ENCODE measurements at regions not wholly inside any gene's neighbourhood (a gene's known extent, or its start where the extent isn't known, plus 50 kb on each side); places are given as distances from the start of the nearest gene placed in this dataset.
"Not testable (repeated sequence)": the region's sequence is repeated elsewhere in the genome, so short reads cannot be mapped to it uniquely, and the experiment has no call there.

DNA sequence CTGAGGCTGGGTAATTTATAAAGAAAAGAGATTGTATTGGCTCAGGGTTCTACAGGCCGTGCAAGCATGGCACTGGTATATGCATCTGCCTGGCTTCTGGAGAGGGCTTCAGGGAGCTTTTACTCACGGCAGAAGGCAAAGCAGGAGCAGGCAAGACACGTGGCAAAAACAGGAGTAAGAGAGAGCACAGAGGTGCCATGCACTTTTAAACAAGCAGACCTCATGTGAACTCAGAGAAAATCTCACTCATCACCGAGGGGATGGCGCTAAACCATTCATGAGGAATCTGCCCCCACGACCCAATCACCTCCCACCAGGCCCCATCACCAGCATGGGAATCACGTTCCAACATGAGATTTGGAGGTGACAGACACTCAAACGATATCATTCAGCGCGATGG lies 400.7 kb upstream of the RUNX1 start:
- in situ Hi-C loops (cut with HindIII; ENCODE audit: low pct_unique_long_range_greater_than_20kb, low sequenced_read_pairs), result no loop called here
- DNase-seq (ENCODE audit: low read depth, low spot score), result no peak

DNA sequence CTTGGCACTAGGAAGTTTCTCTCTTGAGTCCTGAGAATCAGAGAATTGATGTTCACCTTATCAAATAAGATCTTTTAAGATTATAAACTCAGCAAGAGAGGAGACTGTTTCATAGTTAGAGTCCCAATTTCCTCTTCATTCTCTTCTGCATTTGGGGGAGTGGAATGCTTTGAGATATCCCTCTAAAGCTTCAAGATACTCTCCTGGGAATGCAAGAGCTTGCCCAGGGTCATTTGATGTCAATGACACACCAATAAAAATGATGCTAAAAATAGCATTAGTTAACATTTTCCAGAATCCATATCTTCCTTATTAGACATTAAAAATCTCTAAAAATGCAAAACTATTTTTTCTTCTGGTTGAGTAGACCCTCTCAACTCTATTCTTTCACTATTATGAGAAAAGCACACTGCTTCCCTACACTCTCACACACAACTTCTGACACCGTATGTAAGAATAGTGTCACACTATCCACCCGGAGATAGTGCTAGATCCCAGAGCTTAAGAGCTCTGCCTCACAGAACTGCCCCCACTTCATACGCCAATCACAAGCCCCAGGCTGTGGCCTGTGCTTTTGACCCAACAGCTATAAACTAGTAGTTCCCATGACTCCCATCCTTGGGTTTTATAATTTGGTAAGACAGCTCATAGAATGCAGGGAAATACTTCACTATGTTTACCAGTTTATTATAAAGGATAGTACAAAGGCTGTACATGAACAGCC lies 399.9 kb upstream of the RUNX1 start:
- DNase-seq (ENCODE audit: low read depth, low spot score), result no peak
- in situ Hi-C loops (cut with HindIII; ENCODE audit: low pct_unique_long_range_greater_than_20kb, low sequenced_read_pairs), result no loop called here

DNA sequence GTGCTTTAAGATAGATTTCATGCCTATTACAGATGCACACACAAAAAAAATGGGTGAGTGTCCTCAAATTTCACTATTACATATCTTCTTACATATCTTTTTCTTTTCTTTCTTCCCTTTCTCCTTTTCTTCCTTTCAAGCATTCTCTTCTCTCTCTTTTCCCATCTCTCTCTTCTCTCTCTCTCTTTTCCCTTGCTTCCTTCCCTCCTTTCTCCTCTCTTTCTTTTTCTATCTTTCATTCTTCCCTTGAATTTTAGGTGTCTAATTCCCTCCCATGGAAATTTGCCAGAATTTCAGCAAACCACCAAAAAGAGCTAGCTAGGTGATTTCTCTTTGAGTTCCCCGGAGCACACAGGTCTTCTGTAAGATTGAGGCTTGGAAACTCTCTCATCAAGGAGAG lies 395.3 kb upstream of the RUNX1 start:
- in situ Hi-C loops (cut with HindIII; ENCODE audit: low pct_unique_long_range_greater_than_20kb, low sequenced_read_pairs), result no loop called here
- DNase-seq (ENCODE audit: low read depth, low spot score), result no peak

DNA sequence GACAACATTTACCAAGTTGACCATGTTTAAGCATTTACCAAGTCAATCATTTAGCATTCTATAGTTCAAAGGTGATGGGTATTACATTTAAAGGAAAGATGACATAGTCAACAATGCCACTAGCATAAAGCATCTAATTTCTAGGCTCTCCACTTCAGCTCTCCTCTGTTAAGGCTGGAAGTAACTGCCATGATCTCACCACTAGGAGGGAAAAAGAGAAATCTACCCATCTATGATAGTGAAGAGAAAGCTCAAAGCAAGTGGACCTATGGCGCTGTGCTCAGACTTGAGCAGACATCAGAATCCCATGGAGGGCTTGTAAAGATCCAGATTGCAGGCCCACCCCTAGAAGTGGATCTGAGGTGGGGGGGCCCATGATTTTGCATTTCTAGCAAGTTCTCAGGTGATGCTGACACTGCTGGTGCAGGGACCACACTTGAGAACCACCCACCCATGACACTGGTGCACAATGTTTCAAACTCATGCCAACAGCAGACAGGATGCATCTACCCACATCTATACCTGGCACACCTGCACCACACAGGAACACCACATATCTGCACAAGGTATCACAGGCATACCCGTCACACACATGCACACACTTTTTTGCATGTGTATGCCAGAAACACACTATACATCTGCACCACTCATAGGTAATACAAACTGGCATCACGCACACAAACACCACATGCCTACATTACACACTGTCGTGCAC lies 392.9 kb upstream of the RUNX1 start:
- in situ Hi-C loops (cut with HindIII; ENCODE audit: low pct_unique_long_range_greater_than_20kb, low sequenced_read_pairs), result no loop called here

DNA sequence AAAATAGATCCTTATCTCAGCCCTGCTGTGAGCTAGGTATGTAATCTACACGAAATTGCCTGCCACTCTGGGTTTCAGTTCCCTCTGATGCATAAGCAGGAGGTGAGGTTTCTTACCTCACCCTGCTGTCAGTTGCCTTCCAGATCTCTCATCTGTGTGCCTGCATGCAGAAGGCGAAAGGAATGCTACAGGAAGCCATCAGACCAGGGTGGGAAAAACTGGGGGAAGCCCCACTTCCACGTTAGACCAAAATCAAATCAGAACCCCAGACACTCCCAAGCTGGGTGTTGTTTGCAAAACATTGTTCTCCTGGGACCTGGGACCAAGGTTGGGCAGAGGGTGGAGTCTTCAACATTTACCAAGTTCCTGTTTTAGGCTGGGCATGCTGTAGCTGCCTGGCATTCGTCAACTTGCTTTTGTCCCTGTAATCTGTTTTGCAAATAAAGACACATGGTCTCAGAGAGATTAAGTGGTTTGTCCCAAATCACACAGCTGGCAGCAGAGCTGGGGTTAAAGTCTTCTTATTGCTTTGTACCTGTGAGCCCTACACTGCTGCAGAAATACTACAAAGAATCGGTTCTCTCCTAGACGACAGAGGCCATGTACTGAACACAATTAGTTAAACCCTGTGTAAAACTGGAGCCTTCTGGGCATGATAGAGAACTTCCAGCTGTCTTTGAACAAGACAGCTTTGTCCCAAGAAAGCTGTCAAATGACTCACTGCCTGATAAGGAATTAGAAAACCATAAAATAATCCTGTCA lies 389.7 kb upstream of the RUNX1 start:
- in situ Hi-C loops (cut with HindIII; ENCODE audit: low pct_unique_long_range_greater_than_20kb, low sequenced_read_pairs), result no loop called here
- DNase-seq (ENCODE audit: low read depth, low spot score), result peak; percentile 58

More for the DNA sequence above, 392.9 kb upstream of the RUNX1 start:
- DNase-seq (ENCODE audit: low read depth, low spot score), result no peak

DNA sequence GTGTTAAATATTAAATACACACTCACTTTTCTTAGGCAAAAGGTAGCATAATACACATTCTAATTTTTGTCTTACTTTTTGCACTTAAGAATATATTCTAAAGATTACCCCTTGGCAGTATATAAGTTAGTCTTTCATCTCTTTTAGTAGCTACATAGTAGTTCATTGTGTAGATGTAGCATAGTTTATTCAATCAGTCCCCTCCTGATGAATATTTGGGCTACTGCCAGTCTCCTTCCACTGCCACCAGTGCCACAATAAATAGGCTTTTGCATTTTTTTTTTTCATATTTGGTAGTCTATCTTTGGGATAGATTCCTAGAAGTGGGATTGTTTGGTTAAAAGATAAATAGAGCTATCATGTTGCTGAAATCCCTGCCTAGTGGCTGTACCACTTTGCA lies 388.8 kb upstream of the RUNX1 start:
- in situ Hi-C loops (cut with HindIII; ENCODE audit: low pct_unique_long_range_greater_than_20kb, low sequenced_read_pairs), result no loop called here
- DNase-seq (ENCODE audit: low read depth, low spot score), result peak; percentile 51

DNA sequence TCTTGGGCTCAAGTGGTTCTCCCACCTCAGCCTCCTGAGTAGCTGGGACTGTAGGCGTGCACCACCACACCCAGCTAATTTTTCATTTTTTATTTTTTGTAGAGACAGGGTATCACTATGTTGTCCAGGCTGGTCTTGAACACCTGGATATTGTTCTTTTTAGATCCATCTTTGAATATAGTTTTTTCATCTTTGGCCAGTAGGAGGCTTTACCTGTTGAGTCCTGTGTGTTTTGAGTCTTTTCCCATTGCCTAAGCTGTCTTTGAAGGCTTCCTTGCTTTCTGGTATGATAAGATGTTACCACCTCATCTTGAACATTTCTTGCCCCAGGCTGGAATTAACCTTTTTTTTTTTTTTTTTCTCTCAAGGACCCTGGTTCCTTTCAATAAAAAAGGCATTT lies 387.8 kb upstream of the RUNX1 start:
- DNase-seq (ENCODE audit: low read depth, low spot score), result no peak
- in situ Hi-C loops (cut with HindIII; ENCODE audit: low pct_unique_long_range_greater_than_20kb, low sequenced_read_pairs), result no loop called here

DNA sequence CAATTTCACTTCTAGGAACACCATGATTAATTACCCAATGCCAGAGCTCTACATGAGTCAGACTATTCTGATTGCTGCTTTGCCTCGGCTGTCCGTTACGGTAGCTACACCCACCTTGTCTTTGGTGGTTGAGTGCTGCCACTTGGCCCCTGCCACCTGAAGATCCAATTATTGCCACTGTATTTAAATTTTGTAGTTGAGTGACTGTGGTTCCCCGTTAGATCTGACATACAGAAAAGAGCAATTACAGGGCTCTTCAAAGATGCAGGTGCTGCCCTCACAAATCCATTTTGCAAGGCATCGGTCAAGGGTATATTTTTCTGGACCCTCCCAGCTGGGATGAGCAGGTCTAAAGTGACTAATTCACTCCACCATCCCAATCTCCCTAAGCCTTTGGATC lies 383.5 kb upstream of the RUNX1 start:
- DNase-seq (ENCODE audit: low read depth, low spot score); in situ Hi-C loops (cut with HindIII; ENCODE audit: low pct_unique_long_range_greater_than_20kb, low sequenced_read_pairs): not testable (repeated sequence)

DNA sequence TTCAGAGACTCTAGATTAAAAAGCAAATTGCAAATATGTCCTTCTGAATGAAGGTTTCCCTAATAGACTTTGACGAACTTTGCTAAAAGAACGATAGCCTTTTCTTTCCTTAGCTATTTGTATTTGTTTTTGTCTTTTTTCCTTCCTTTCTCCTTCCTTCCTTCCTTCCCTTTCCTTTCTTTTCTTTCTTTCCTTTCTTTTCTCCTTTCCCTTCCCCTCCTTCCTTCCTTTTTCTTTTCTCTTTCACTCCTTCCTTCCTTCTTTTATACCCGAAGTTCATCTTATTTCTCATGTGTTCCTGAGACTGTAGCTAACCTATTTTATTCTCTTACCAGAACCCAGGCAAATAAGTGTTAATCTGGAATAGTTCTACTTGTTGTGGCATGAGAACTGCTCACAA lies 381.2 kb upstream of the RUNX1 start:
- in situ Hi-C loops (cut with HindIII; ENCODE audit: low pct_unique_long_range_greater_than_20kb, low sequenced_read_pairs), result no loop called here
- no peak for DNase-seq (ENCODE audit: low read depth, low spot score)

DNA sequence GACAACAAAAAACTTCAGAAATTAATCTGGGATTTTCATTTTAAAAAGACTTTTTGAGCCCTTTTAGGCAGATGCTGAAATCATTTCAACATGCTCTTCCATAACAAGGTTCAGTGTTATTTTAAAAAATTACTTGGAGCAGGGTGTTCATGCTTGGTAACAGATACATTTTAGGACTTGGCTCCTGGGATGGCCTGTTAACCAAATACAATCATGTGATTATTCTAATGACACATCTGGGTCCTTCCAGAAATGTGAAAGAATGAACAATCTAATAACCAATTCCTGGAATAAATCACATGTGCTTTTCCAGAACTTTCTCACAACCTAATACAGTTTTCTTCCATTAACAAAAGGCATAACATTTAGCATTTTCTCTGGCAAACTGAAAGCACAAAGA lies 379.8 kb upstream of the RUNX1 start:
- no peak for DNase-seq (ENCODE audit: low read depth, low spot score)
- in situ Hi-C loops (cut with HindIII; ENCODE audit: low pct_unique_long_range_greater_than_20kb, low sequenced_read_pairs), result no loop called here

DNA sequence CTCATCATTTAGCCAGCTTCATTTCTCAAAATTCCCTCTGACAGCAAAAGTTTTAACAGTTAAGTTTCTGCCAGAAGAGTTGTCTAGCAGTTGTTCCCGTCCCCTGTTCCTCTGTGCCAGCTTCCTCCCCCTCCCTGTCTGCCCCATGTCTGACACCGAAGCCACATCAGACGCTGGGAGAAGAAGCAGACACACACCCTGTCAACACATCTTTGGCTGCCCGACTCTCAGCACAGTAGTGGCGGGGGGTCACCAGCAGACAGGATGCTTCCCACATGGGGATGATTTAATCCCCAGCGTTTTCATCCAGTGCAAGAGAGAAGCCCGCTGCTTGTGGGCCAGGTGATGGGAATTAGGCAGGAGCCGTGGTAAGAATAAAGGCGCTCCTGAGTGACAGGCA lies 379.4 kb upstream of the RUNX1 start:
- in situ Hi-C loops (cut with HindIII; ENCODE audit: low pct_unique_long_range_greater_than_20kb, low sequenced_read_pairs), result no loop called here
- DNase-seq (ENCODE audit: low read depth, low spot score), result no peak

DNA sequence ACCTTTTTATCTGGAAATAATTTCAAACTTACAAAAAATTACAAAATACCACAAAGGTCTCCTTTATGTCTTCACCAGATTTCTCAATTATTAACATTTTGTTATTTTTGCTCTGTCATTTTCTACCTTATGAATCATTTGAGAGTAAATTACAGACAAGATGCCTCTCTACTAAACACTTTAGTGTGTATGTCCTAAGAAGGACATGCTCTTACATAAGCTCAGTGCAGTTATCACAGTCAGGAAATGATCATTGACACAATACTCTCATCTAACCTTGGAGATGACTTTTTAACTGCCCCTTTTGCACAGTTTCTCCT lies 378.9 kb upstream of the RUNX1 start:
- no peak for DNase-seq (ENCODE audit: low read depth, low spot score)
- in situ Hi-C loops (cut with HindIII; ENCODE audit: low pct_unique_long_range_greater_than_20kb, low sequenced_read_pairs), result no loop called here

DNA sequence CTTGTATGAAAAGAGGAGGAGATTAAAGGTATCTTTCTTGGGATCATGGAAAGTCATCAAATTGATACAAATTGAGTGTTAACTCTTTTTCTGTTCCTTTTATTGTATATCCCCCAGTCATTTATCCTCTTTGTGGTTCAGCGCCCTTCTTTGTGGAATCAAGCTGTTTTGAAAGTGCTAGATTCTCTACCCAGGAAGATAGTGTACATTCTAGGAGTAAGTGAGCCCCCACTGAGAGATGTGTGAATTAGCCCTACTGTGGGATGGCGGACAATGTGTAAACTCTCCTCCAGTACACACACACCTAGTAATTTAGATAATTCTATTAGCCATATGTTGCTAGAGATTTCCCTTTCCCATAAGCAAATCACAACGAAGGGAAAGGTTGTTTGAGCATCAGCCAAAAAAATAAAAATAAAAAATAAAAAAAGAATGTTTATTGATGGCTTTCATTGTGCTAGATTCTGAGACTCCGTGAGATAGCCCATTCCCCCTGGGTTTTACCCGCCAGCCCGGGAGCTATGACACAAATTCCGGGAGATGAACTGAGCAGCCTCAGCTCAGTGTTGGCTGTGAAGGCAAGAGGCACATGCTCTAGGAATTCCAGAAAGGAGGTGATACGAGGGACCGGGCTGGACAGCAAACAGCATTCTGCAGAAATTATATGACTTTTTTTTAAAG lies 378.4 kb upstream of the RUNX1 start:
- DNase-seq (ENCODE audit: low read depth, low spot score), result no peak
- in situ Hi-C loops (cut with HindIII; ENCODE audit: low pct_unique_long_range_greater_than_20kb, low sequenced_read_pairs), result no loop called here

DNA sequence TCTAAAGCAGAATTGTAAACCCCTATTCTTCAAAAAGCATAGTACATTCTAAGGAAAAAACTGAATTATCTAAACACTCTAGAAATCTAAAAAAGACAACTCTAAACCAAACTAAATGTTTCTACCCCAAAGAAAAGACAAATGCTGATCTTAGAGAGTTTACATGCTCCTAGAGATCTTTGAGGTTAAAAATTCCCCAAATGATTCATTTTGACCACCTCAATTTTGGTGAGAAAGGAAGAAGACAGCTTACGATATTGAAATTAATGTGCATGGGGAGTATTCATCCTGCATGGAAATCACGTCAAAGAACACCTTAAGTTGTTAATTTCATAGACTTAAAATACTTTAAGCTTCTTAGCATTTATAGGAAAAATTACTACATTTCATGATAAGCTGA lies 377.8 kb upstream of the RUNX1 start:
- DNase-seq (ENCODE audit: low read depth, low spot score), result no peak
- in situ Hi-C loops (cut with HindIII; ENCODE audit: low pct_unique_long_range_greater_than_20kb, low sequenced_read_pairs), result no loop called here

DNA sequence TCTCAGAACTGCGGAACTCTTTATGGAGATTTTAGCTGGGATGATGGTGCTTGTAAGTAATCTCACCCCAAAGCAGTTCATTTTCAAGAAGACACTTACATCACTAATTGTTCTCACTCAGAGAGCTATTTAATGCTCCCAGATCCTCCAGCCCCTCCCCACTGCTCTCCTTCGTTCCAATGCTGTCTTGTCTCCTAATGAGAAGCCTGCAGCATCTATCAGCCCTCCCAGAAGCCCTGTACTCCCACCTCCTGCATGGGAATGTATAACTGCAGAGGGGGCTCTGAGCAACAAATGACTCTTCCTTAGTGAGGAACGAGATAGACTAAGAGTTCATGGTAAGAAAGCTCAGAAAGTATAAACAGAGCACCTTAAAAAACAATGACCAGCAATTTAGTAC lies 377.4 kb upstream of the RUNX1 start:
- in situ Hi-C loops (cut with HindIII; ENCODE audit: low pct_unique_long_range_greater_than_20kb, low sequenced_read_pairs), result no loop called here
- no peak for DNase-seq (ENCODE audit: low read depth, low spot score)

DNA sequence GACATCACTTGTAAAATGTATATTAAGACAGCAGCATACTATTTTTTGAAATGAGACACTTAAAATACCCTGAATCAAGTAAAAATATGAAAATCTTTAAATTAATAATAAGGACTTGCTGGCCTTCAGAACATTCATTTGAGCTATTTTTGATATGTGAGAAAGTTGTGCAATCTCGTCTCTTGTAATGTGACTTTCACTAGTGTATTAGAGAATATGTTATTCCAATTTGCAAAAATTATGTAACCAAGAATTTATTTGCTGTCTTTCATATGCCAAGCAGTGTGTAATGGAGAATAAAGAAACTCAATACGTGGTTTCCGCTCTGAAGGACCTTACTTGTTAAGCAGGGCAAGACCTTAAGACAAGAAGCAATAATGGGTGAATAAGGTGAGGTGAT lies 375.0 kb upstream of the RUNX1 start:
- in situ Hi-C loops (cut with HindIII; ENCODE audit: low pct_unique_long_range_greater_than_20kb, low sequenced_read_pairs), result no loop called here
- no peak for DNase-seq (ENCODE audit: low read depth, low spot score)

DNA sequence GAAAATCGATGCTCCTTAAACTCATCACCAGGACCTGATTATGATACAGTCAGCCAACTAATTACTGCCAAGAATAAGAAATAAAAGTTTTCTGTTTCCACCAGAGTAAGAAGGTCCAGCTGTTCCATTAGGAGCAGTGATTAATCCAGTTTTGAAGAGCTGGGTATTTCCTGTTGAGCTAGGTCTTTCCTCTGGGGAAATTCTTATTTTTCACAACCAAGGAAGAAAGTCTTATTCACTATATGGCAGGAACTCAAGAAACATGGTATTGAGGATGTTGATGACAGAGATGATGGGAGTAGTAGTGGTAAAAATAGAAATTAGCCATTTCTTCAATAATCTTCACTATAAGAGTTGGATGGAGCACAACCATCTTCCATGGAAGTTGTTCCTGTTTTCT lies 374.6 kb upstream of the RUNX1 start:
- in situ Hi-C loops (cut with HindIII; ENCODE audit: low pct_unique_long_range_greater_than_20kb, low sequenced_read_pairs), result no loop called here

DNA sequence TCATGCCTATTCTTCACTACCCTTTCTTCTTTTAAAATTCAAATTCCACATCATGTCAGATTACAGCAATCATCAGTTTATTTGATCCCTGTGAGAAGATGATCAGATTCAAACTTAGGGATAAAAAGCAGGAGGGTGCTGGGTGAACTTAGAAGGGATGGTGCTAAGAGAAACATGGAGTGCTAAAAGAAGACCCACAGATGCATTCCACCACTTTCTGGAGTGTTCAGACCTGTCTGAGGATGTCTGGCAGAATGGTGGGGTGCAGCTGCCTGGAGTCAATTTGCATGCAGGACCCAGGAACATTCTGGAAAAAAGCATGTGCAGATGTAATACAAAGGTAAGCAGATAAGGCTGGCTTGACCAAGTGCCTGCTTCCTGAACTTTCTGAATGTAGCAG lies 372.9 kb upstream of the RUNX1 start:
- in situ Hi-C loops (cut with HindIII; ENCODE audit: low pct_unique_long_range_greater_than_20kb, low sequenced_read_pairs), result no loop called here
- no peak for DNase-seq (ENCODE audit: low read depth, low spot score)

More for the DNA sequence above, 374.6 kb upstream of the RUNX1 start:
- DNase-seq (ENCODE audit: low read depth, low spot score), result no peak
